A549 (cell line): ENCODE measurements at regions not wholly inside any gene's neighbourhood (a gene's known extent, or its start where the extent isn't known, plus 50 kb on each side); places are given as distances from the start of the nearest gene placed in this dataset.

Experiments
- CTCF ChIP-seq: fragments of >200 bp; sonication (Bioruptor Twin); formaldehyde crosslinking; IDR thresholded peaks from 3 replicates; pipeline ENCODE4 v1.5.1; 2016
- JUNB ChIP-seq: fragments of >200 bp; sonication (Bioruptor Twin); formaldehyde crosslinking; IDR thresholded peaks from 2 replicates; pipeline ENCODE4 v1.6.1; 2016
- KDM1A ChIP-seq: fragments of 200-600 bp; sonication (generic); IDR thresholded peaks from 2 replicates; pipeline ENCODE4 v1.6.1; 2016; ENCODE audit warnings: low read depth, mild to moderate bottlenecking

GRCh38 chr20:12573442-12573841, 435.3 kb upstream of the SPTLC3 start:
- TF ChIP-seq KDM1A: no peak
- no peak for TF ChIP-seq CTCF
- TF ChIP-seq JUNB: no peak
